HEK293 (cell line): ENCODE measurements at regions not wholly inside any gene's neighbourhood (a gene's known extent, or its start where the extent isn't known, plus 50 kb on each side); places are given as distances from the start of the nearest gene placed in this dataset.

Experiments
- CTCF ChIP-seq: fragments of 450-650 bp; formaldehyde crosslinking; IDR thresholded peaks from 2 replicates; pipeline ENCODE4 v1.5.1; 2016; ENCODE audit warnings: missing biosample characterization, missing genetic modification characterization
- GLIS2 ChIP-seq: fragments of 450-650 bp; formaldehyde crosslinking; IDR thresholded peaks from 2 replicates; pipeline ENCODE4 v1.5.1; 2016; ENCODE audit warnings: missing biosample characterization, missing genetic modification characterization
- MEIS1 ChIP-seq: sonication (generic); formaldehyde crosslinking; IDR thresholded peaks from 2 replicates; pipeline ENCODE4 v1.8.1; 2022; ENCODE audit warnings: missing genetic modification reagents, mild to moderate bottlenecking, borderline replicate concordance
- MYNN ChIP-seq: fragments of 450-650 bp; formaldehyde crosslinking; IDR thresholded peaks from 2 replicates; pipeline ENCODE4 v1.5.1; 2016; ENCODE audit warnings: missing biosample characterization, missing genetic modification characterization, borderline replicate concordance
- REPIN1 ChIP-seq: fragments of 450-650 bp; formaldehyde crosslinking; IDR thresholded peaks from 2 replicates; pipeline ENCODE4 v1.5.1; 2017; ENCODE audit warnings: missing biosample characterization, missing genetic modification characterization, low read depth
- ZBTB17 ChIP-seq: fragments of 450-650 bp; formaldehyde crosslinking; IDR thresholded peaks from 2 replicates; pipeline ENCODE4 v1.5.1; 2016; ENCODE audit warnings: missing biosample characterization, missing genetic modification characterization
- ZBTB26 ChIP-seq: fragments of 450-650 bp; formaldehyde crosslinking; optimal IDR thresholded peaks from 2 replicates; pipeline ENCODE3; 2016; ENCODE audit warnings: missing biosample characterization, mild to moderate bottlenecking, missing genetic modification characterization
- ZBTB48 ChIP-seq: fragments of 450-650 bp; formaldehyde crosslinking; IDR thresholded peaks from 2 replicates; pipeline ENCODE4 v1.5.1; 2016; ENCODE audit warnings: missing biosample characterization, missing genetic modification characterization
- ZNF121 ChIP-seq: fragments of 450-650 bp; formaldehyde crosslinking; IDR thresholded peaks from 2 replicates; pipeline ENCODE4 v1.5.1; 2016; ENCODE audit warnings: missing biosample characterization, missing genetic modification characterization
- ZNF221 ChIP-seq: fragments of 450-650 bp; formaldehyde crosslinking; IDR thresholded peaks from 2 replicates; pipeline ENCODE4 v1.5.1; 2017; ENCODE audit warnings: missing biosample characterization, missing genetic modification characterization, borderline replicate concordance
- ZNF24 ChIP-seq: fragments of 450-650 bp; formaldehyde crosslinking; IDR thresholded peaks from 2 replicates; pipeline ENCODE4 v1.5.1; 2016; ENCODE audit warnings: missing biosample characterization, missing genetic modification characterization
- ZNF513 ChIP-seq: fragments of 450-650 bp; IDR thresholded peaks from 2 replicates; pipeline ENCODE4 v1.5.1; 2018; ENCODE audit warnings: missing biosample characterization, missing genetic modification characterization

- TF ChIP-seq ZBTB26 (no peak), CTCF (no peak), ZNF221 (tag by site-specific recombination) (no peak), ZBTB48 (tag by site-specific recombination) (no peak), ZNF24 (tag by site-specific recombination) (no peak), ZNF513 (tag by site-specific recombination) (no peak), MEIS1 (CRISPR knock-in tag) (no peak), MYNN (tag by site-specific recombination) (no peak), GLIS2 (tag by site-specific recombination) (no peak), REPIN1 (tag by site-specific recombination) (no peak), ZNF121 (no peak), ZBTB17 (tag by site-specific recombination) (no peak)
Measured at GRCh38 chr20:41927655-41928054, 309.5 kb upstream of the CHD6 start.
